Small intestine (tissue), 7 donors: ENCODE measurements at regions not wholly inside any gene's neighbourhood (a gene's known extent, or its start where the extent isn't known, plus 50 kb on each side); places are given as distances from the start of the nearest gene placed in this dataset.

Experiments
- DNase-seq, 2 donors: peaks; one replicate each; pipeline versions ENCODE4 v3.0.0 to v3.0.0-alpha.2; 2013
- FAIRE-seq: peaks from 2 replicates; lab custom pipeline; 2012; peaks lifted over from hg19 to GRCh38; lab: Jason Lieb, UNC
- H3K27ac ChIP-seq, 3 donors: one replicate each; pipeline ENCODE4 v1.5.1; 2013; ENCODE audit warnings: low read length in 2 of 3, mild to moderate bottlenecking in 2 of 3, control low read depth in 1 of 3, inconsistent platforms in 1 of 3, low read depth in 1 of 3, moderate library complexity in 1 of 3
- H3K27me3 ChIP-seq, 3 donors: one replicate each; pipeline ENCODE4 v1.6.1; 2013; ENCODE audit warnings: low read length in 3 of 3, inconsistent platforms in 1 of 3; ENCODE audit not compliant: control insufficient read depth in 3 of 3, insufficient read depth in 3 of 3
- H3K36me3 ChIP-seq, 3 donors: one replicate each; pipeline ENCODE4 v1.6.1; 2013; ENCODE audit warnings: low read length in 3 of 3, inconsistent platforms in 1 of 3, low read depth in 1 of 3, mild to moderate bottlenecking in 1 of 3, moderate library complexity in 1 of 3; ENCODE audit not compliant: control insufficient read depth in 3 of 3, insufficient read depth in 2 of 3
- H3K4me1 ChIP-seq, 3 donors: one replicate each; pipeline ENCODE4 v1.6.1; 2013; ENCODE audit warnings: low read length in 2 of 3, inconsistent platforms in 1 of 3, low read depth in 1 of 3, mild to moderate bottlenecking in 1 of 3, moderate library complexity in 1 of 3; ENCODE audit not compliant: control insufficient read depth in 3 of 3, insufficient read depth in 2 of 3
- H3K4me3 ChIP-seq, 3 donors: one replicate each; pipeline ENCODE4 v1.5.1; 2013; ENCODE audit warnings: low read length in 3 of 3, control low read depth in 1 of 3, inconsistent platforms in 1 of 3, low read depth in 1 of 3, mild to moderate bottlenecking in 1 of 3, moderate library complexity in 1 of 3
- H3K9me3 ChIP-seq, 2 donors: one replicate each; pipeline ENCODE4 v1.6.1; 2013; ENCODE audit warnings: low read depth in 1 of 2, low read length in 1 of 2; ENCODE audit not compliant: control insufficient read depth in 2 of 2, insufficient read depth in 1 of 2
- WGBS, 3 donors: extraction: QIAGEN DNeasy Blood & Tissue Kit; methylation state at CpG; one replicate each; pipeline ENCODE4 v1.1.7; 2013; 5-methylcytosine and 5-hydroxymethylcytosine counted together
- donor health status: healthy with polysubstance abuse.
- donor health status: control.
- donor health status: control.
- donor health status: Bipolar disorder and iron deficiency.
- donor health status: healthy.

DNA sequence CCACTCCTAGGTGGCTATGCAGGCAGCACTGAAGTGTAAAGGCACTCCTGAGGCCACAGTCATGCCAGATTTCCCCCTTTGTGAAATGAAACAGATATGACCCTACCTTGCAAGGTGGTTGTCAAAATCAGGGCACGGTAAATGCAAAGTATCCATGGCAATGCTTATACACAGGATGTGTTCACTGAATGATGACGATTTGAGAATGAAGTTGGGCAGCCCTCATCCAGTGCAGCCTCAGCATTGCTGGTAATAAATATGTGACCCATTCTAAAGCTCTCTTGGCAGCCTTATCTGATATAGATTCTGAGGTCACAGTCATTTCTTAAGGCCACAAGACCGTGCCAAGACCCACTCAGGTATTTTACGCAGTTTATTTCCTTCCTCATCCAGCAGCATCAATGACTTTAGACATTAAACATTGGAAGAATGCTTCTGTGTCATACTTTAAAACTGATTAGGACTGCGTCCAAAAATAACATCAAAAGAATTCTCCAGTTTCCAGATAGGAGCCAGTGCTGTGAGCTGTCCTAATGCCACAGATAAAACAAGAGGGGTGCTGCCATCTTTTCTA is 125.5 kb upstream of the SERTAD2 start:
- WGBS, 3 donors, result 46 to 63% (median 56%) methylated on average over 5 of the region's 5 CpGs
- no peak overlapping the region for H3K27ac ChIP-seq
- no peak overlapping the region for H3K4me3 ChIP-seq
- no peaks in the 10 kb centered on the region for H3K36me3 ChIP-seq
- no peaks in the 10 kb centered on the region for H3K27me3 ChIP-seq
- FAIRE-seq (no peak), DNase-seq (no peak)
- H3K9me3 ChIP-seq, result peaks cover 0 to 7% of the 10 kb centered on the region in 2 donors
- H3K4me1 ChIP-seq, result no peaks in the 10 kb centered on the region

DNA sequence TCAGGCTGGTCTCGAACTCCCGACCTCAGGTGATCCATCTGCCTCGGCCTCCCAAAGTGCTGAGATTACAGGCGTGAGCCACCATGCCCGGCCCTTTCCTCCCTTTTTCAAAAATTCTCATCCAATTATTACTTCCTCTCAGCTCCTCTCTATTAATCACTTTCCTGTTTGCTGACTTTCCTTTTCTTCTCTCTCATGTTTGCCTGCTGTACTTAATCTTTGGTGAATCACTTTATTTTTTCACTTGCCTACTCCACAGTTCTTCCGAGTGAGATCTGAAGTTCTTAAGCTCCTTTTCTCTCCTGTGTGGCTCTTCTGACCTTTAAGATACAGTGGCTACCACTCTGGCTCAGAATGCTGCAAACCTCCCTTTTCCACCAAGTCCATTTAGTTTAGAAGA is 126.3 kb upstream of the SERTAD2 start:
- no peak for FAIRE-seq

GRCh38 chr2:64781711-64782390 is 128.1 kb upstream of the SERTAD2 start:
- Histone ChIP-seq H3K27me3 (no peaks in the 10 kb centered on the region), H3K9me3 (no peaks in the 10 kb centered on the region), H3K27ac (no peak overlapping the region), H3K4me3 (no peak overlapping the region), H3K36me3 (no peaks in the 10 kb centered on the region), H3K4me1 (no peaks in the 10 kb centered on the region)
- DNase-seq (no peak), FAIRE-seq (no peak)
- 96 to 99% (median 97%) methylated on average over 2 of the region's 2 CpGs for WGBS, 3 donors

More for the DNA sequence above, 126.3 kb upstream of the SERTAD2 start:
- DNase-seq, result no peak
- Histone ChIP-seq H3K36me3 (no peaks in the 10 kb centered on the region), H3K4me3 (no peak overlapping the region), H3K27ac (no peak overlapping the region), H3K9me3 (peaks cover 0 to 6% of the 10 kb centered on the region in 2 donors), H3K4me1 (no peaks in the 10 kb centered on the region), H3K27me3 (no peaks in the 10 kb centered on the region)
- WGBS, 3 donors, result 86 to 94% (median 93%) methylated on average over 6 of the region's 6 CpGs

GRCh38 chr2:64784168-64785061 is 130.7 kb upstream of the SERTAD2 start:
- Histone ChIP-seq H3K27ac (no peak overlapping the region), H3K27me3 (no peaks in the 10 kb centered on the region), H3K9me3 (no peaks in the 10 kb centered on the region), H3K36me3 (no peaks in the 10 kb centered on the region), H3K4me3 (no peak overlapping the region), H3K4me1 (no peaks in the 10 kb centered on the region)
- DNase-seq (no peak), FAIRE-seq (no peak)
- 77 to 88% (median 80%) methylated on average over 14 of the region's 14 CpGs for WGBS, 3 donors

DNA sequence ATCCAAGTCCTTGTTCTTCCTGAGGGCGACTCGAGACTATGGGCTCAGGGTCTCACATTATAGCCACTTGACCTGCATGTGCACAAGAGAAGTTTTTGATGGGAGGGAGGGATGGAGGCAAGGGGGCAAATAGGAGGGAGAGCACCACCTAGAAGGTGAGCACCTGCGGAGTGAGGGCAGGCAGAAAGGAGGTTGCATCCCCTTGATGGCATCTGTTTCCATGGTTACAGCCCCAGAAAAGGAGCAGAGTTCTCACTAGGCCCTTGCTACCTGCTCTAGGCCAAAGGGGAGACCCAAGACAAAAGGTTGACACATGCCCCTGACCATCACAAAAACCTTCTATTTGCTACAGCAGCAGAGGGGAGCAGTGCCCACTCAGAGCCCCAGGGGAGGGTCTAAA is 131.5 kb upstream of the SERTAD2 start:
- no peaks in the 10 kb centered on the region for H3K9me3 ChIP-seq
- H3K4me1 ChIP-seq, result no peaks in the 10 kb centered on the region
- DNase-seq (no peak), FAIRE-seq (no peak)
- no peak overlapping the region for H3K27ac ChIP-seq
- no peaks in the 10 kb centered on the region for H3K36me3 ChIP-seq
- no peaks in the 10 kb centered on the region for H3K27me3 ChIP-seq
- WGBS, 3 donors, result 95 to 96% (median 95%) methylated on average over 3 of the region's 3 CpGs
- H3K4me3 ChIP-seq, result no peak overlapping the region

DNA sequence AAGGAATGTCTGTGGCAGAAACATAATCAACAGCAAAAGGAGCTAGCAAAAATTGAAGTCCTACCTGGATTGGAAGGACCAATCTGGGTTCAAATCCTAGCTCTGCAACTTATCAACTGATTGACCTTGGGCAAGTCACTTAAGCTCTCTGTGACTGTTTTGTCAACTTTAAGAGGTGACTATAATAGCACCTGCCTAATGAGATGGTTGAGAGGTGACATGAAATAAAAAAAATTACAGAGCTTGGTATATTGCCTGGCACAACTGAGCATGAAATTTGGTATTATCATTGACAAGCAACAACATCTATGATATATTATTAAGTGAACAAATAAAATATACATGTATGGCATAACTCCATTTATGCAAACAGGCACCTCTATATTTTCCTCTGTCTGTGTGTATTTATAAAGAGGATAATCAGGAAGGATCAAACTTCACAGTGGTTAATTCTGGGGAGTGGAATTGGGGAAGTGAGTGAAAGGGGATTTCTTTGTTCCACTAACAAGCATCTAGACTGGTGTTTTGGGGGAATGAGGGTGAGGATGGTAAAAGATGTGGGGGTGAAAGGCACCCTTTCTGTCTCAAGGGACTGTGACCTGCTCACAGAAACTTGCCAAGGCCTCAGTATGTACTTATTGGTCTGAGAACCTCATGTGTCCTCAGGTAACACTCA is 132.8 kb upstream of the SERTAD2 start:
- Histone ChIP-seq H3K27ac (no peak overlapping the region), H3K36me3 (no peaks in the 10 kb centered on the region), H3K27me3 (no peaks in the 10 kb centered on the region), H3K9me3 (no peaks in the 10 kb centered on the region), H3K4me3 (no peak overlapping the region), H3K4me1 (no peaks in the 10 kb centered on the region)
- FAIRE-seq (no peak), DNase-seq (no peak)

DNA sequence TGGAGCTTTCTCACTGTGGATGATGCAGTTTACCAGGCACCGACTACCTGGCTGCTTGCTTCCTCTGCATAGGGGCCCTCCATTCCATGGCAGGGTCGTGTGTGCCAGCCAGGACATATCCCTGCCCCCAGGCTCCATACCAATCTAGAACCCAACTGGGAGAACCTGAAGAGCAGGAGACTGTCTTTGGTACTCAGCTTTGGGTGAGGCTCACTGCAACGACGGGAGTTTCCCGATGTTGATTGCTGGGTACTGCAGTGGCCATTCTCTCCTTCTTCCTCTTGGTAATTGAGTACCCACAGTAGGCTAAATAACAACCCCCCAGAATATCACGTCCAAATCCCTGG is 133.3 kb upstream of the SERTAD2 start:
- H3K36me3 ChIP-seq, result no peaks in the 10 kb centered on the region
- H3K9me3 ChIP-seq, result no peaks in the 10 kb centered on the region
- WGBS, 3 donors, result 86 to 89% (median 86%) methylated on average over 6 of the region's 6 CpGs
- H3K27ac ChIP-seq, result no peak overlapping the region
- no peak overlapping the region for H3K4me3 ChIP-seq
- no peaks in the 10 kb centered on the region for H3K4me1 ChIP-seq
- no peak for FAIRE-seq
- H3K27me3 ChIP-seq, result no peaks in the 10 kb centered on the region
- DNase-seq, result no peak

DNA sequence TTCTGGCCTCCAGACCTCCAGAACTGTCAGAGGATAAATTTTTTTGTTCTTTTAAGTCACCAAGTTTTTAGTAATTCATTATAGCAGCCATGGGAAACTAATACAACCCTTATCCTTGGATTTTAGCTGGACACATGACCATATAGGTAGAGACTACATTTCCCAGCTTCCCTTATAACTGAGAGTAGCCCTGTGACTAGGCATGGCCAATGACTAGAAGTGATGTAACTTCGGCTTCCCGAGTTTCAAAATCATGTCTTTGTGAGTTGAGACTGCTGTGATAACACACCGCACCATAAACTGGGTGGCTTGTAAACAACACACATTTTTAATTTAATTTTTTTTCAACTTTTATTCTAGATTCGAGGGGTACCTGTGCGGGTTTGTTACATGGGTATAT is 134.0 kb upstream of the SERTAD2 start:
- Histone ChIP-seq H3K27me3 (no peaks in the 10 kb centered on the region), H3K4me3 (no peak overlapping the region), H3K4me1 (no peaks in the 10 kb centered on the region), H3K9me3 (no peaks in the 10 kb centered on the region), H3K27ac (no peak overlapping the region), H3K36me3 (no peaks in the 10 kb centered on the region)
- WGBS, 3 donors, result 76 to 82% (median 79%) methylated on average over 5 of the region's 5 CpGs
- FAIRE-seq (no peak), DNase-seq (no peak)
